Astrocyte (in vitro differentiated cells and primary cell): ENCODE measurements at regions not wholly inside any gene's neighbourhood (a gene's known extent, or its start where the extent isn't known, plus 50 kb on each side); places are given as distances from the start of the nearest gene placed in this dataset.

Experiments used
- CTCF ChIP-seq: IDR thresholded peaks from 2 replicates; pipeline ENCODE4 v1.5.1; 2011; ENCODE audit warnings: low read depth, mild to moderate bottlenecking, inconsistent platforms, low read length, moderate library complexity; ENCODE audit not compliant: insufficient read depth
- EZH2 ChIP-seq: IDR thresholded peaks from 2 replicates; pipeline ENCODE4 v1.6.1; 2012; ENCODE audit warnings: mild to moderate bottlenecking, low read length, inconsistent platforms; ENCODE audit not compliant: insufficient read depth

DNA sequence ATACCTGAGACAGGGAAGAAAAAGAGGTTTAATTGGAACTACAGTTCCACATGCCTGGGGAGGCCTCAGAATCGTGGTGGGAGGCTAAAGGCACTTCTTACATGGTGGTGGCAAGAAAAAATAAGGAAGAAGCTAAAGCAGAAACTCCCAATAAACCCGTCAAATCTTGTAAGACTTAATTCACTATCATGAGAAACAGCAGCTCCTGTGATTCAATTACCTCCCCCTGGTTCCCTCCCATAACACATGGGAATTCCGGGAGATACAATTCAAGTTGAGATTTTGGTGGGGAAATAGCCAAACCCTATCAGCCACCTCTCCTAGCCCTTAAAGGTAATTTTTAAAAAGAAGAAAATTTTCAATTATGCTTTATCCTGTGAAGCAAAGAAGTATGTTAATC, 728.8 kb downstream of the RNF144A start:
- TF ChIP-seq CTCF, result no peak
- no peak for TF ChIP-seq EZH2
